Nephron progenitor cell (in vitro differentiated cells): ENCODE measurements at regions not wholly inside any gene's neighbourhood (a gene's known extent, or its start where the extent isn't known, plus 50 kb on each side); places are given as distances from the start of the nearest gene placed in this dataset.
"Not testable (repeated sequence)": the region's sequence is repeated elsewhere in the genome, so short reads cannot be mapped to it uniquely, and the experiment has no call there.

Experiments used
- DNase-seq: peaks from one replicate; pipeline ENCODE4 v3.0.0; 2021
- H3K27ac Mint-ChIP-seq: 2 replicates; pipeline ENCODE4 v1.8.0; 2021; ENCODE audit warnings: mild to moderate bottlenecking, moderate library complexity, mixed read lengths
- H3K27me3 Mint-ChIP-seq: 2 replicates; pipeline ENCODE4 v1.8.0; 2021; ENCODE audit warnings: mild to moderate bottlenecking, low read depth, mixed read lengths; ENCODE audit not compliant: poor library complexity
- H3K36me3 Mint-ChIP-seq: 2 replicates; pipeline ENCODE4 v1.8.0; 2021; ENCODE audit warnings: low read depth, mixed read lengths
- H3K4me1 Mint-ChIP-seq: 2 replicates; pipeline ENCODE4 v1.8.0; 2021; ENCODE audit warnings: mixed read lengths
- H3K4me3 Mint-ChIP-seq: 2 replicates; pipeline ENCODE4 v1.8.0; 2021; ENCODE audit warnings: mild to moderate bottlenecking, moderate library complexity, mixed read lengths
- H3K9me3 Mint-ChIP-seq: 2 replicates; pipeline ENCODE4 v1.8.0; 2021; ENCODE audit warnings: mild to moderate bottlenecking, moderate library complexity, mixed read lengths
- TF ChIP-seq, protein P1 (sequence below): fragments of 200-600 bp; sonication (generic); IDR thresholded peaks from 2 replicates; pipeline ENCODE4 v1.5.0; 2021; ENCODE audit warnings: antibody characterized with exemption

DNA sequence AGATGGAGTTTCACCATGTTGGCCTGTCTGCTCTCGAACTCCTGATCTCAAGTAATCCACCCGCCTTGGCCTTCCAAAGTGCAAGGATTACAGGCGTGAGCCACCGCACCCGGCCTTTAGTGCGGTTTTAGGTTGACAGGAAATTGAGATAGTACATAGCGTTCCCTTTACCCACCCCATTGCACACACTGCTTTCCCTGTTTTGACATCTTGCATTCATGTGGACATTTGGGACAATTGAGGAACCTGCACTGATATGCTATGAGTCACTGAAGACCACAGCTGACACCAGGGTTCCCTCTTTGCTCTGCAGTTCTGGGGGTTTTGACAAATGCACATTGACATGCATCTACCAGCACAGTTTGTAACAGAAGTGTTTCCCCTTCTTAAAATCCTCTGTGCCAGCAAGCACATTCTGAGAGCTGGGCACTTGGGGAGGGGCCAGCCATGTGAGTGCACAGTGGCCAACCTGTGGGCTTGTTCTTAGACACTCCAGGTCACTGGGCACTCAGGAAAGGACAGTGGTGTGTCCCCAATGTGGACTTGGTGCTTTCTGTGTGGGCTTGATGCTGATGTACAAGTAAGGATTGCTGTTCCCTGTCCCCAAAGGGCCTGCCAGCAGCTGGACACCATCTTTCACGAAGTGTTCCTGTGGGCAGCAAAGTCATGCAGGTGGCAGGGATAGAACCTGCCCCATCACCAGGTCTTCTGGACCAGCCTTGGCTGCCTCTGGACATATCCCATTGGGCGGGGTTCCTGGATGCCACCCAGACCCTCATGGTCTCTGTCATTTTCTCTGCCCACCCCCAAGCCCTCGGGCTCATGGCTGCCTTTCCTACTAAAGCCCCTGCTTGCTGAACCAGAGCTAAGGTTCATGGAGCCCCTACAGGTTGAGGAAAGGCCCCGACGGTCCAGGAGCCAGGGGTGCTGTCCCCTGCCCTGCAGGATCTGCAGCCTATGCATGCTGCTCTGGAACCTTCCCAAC is 579.8 kb downstream of the GLRX3 start:
- no peak for DNase-seq
- TF ChIP-seq, protein P1, sequence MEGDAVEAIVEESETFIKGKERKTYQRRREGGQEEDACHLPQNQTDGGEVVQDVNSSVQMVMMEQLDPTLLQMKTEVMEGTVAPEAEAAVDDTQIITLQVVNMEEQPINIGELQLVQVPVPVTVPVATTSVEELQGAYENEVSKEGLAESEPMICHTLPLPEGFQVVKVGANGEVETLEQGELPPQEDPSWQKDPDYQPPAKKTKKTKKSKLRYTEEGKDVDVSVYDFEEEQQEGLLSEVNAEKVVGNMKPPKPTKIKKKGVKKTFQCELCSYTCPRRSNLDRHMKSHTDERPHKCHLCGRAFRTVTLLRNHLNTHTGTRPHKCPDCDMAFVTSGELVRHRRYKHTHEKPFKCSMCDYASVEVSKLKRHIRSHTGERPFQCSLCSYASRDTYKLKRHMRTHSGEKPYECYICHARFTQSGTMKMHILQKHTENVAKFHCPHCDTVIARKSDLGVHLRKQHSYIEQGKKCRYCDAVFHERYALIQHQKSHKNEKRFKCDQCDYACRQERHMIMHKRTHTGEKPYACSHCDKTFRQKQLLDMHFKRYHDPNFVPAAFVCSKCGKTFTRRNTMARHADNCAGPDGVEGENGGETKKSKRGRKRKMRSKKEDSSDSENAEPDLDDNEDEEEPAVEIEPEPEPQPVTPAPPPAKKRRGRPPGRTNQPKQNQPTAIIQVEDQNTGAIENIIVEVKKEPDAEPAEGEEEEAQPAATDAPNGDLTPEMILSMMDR: no peak
- no peaks in the 10 kb centered on the region for H3K4me1 Mint-ChIP-seq
- H3K4me3 Mint-ChIP-seq: no peak overlapping the region
- peaks cover 31% of the 10 kb centered on the region for H3K27me3 Mint-ChIP-seq
- H3K36me3 Mint-ChIP-seq: no peaks in the 10 kb centered on the region
- H3K27ac Mint-ChIP-seq: no peak overlapping the region
- H3K9me3 Mint-ChIP-seq: no peaks in the 10 kb centered on the region

DNA sequence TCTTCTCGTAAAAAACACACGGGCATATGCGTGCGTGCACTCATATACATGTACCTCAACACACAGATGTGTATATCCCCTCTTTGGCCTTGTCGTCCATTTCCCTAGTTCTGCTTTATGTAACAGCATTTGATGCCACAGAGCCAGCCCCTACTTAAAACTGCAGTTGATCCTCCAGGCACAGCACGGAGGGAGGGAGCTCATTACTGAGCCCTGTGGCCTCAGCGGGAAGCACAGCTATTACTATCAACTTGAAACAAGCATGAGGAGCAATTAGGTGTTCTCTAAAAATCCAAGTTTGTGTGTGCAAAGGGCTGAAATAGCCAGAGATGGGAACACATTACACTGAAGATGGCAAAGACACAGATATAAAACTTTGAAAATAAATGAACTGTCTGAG is 580.9 kb downstream of the GLRX3 start:
- TF ChIP-seq, protein P1: no peak
- Mint-ChIP-seq H3K4me1 (no peaks in the 10 kb centered on the region), H3K36me3 (no peaks in the 10 kb centered on the region), H3K27me3 (peaks cover 31% of the 10 kb centered on the region), H3K4me3 (no peak overlapping the region), H3K9me3 (no peaks in the 10 kb centered on the region), H3K27ac (no peak overlapping the region)
- no peak for DNase-seq

DNA sequence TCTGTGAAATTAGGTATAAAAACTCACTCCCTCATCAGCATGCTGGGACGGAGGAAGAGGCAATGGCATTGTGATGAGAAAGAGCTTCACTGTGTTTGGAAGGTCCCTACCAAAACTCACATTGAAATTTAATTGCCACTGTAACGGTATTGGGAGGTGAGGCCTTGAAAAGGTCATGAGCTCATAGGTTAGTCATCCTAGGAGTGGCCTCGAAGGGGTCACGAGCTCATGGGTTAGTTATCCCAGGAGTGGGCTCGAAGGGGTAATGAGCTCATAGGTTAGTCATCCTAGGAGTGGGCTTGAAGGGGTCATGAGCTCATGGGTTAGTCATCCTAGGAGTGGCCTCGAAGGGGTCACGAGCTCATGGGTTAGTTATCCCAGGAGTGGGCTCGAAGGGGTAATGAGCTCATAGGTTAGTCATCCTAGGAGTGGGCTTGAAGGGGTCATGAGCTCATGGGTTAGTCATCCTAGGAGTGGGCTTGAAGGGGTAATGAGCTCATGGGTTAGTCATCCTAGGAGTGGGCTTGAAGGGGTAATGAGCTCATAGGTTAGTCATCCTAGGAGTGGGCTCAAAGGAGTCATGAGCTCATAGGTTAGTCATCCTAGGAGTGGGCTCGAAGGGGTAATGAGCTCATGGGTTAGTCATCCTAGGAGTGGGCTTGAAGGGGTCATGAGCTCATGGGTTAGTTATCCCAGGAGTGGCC is 582.7 kb downstream of the GLRX3 start:
- peaks cover 20% of the 10 kb centered on the region for H3K27me3 Mint-ChIP-seq
- H3K36me3 Mint-ChIP-seq, H3K4me3 Mint-ChIP-seq, H3K9me3 Mint-ChIP-seq, H3K4me1 Mint-ChIP-seq, DNase-seq, H3K27ac Mint-ChIP-seq: not testable (repeated sequence)

DNA sequence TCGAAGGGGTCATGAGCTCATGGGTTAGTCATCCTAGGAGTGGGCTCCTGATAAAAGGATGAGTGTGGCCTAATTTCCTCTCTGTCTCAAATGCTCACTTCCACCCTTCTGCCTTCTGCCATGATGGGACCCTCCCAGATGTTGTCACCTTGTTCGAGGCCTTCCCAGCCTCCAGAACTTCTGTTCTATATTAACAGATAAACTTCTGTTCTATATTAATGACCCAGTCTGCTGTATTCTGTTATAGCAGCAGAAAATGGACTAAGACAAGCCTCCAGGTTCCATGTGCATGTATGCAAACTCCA is 583.2 kb downstream of the GLRX3 start:
- peaks cover 19% of the 10 kb centered on the region for H3K27me3 Mint-ChIP-seq
- no peak for DNase-seq
- H3K27ac Mint-ChIP-seq: no peak overlapping the region
- TF ChIP-seq, protein P1: no peak
- no peaks in the 10 kb centered on the region for H3K36me3 Mint-ChIP-seq
- no peaks in the 10 kb centered on the region for H3K4me1 Mint-ChIP-seq
- no peaks in the 10 kb centered on the region for H3K9me3 Mint-ChIP-seq
- no peak overlapping the region for H3K4me3 Mint-ChIP-seq

DNA sequence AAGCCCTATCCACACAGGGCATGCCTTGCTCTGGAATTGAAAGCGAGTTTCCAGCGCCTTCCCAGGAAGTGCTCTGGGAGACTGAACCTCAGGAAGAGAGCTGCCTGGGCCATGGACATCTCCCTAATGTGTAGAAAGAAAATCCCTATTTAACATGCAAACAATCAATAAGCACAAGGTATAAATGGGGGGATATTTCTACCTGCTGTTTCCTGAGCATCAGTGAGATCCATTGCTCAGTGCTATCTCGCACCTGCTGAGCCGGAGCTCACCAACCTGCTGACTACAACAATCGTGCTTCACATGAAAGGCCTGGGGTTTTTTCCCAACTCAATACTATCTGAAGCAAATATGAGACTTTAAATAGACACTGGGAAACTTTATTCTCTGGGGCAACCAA is 584.0 kb downstream of the GLRX3 start:
- no peaks in the 10 kb centered on the region for H3K36me3 Mint-ChIP-seq
- no peaks in the 10 kb centered on the region for H3K9me3 Mint-ChIP-seq
- H3K27ac Mint-ChIP-seq: no peak overlapping the region
- TF ChIP-seq, protein P1: no peak
- peaks cover 16% of the 10 kb centered on the region for H3K27me3 Mint-ChIP-seq
- no peak overlapping the region for H3K4me3 Mint-ChIP-seq
- DNase-seq: no peak
- no peaks in the 10 kb centered on the region for H3K4me1 Mint-ChIP-seq

DNA sequence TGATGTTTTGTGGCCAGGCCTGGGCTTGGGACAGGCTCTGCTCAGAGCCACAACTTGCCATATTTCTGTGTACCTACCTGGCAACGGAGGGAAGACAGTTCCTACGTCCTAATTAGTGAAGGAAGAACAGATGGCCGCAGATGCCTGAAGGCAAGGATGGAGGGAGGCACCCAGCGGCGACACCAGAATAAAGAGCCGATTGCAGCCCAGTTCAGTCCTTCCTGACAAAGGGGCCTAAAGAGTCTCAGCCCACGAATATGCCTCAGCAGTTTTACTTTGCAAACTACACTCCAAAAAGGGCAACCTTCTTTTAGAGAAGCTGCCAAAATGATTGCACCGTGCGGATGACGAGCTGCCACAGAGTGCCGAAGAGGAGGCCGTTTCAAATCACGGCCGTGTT is 585.8 kb downstream of the GLRX3 start:
- DNase-seq: no peak
- TF ChIP-seq, protein P1: no peak
- H3K4me1 Mint-ChIP-seq: no peaks in the 10 kb centered on the region
- no peak overlapping the region for H3K27ac Mint-ChIP-seq
- H3K27me3 Mint-ChIP-seq: peaks cover 14% of the 10 kb centered on the region
- no peaks in the 10 kb centered on the region for H3K36me3 Mint-ChIP-seq
- no peaks in the 10 kb centered on the region for H3K9me3 Mint-ChIP-seq
- no peak overlapping the region for H3K4me3 Mint-ChIP-seq
